ENCODE measurements at regions not wholly inside any gene's neighbourhood (a gene's known extent, or its start where the extent isn't known, plus 50 kb on each side); places are given as distances from the start of the nearest gene placed in this dataset.

- H3K4me3 ChIP-seq: no peak overlapping the region
- no peak overlapping the region for H3K27ac ChIP-seq
- H3K9me3 ChIP-seq: no peaks in the 10 kb centered on the region
- DNase-seq (ENCODE audit: low spot score): no peak
- ATAC-seq (ENCODE audit: insufficient number of reproducible peaks, low FRiP score, low read depth): no peak
- TF ChIP-seq CTCF (IDR thresholded peaks at IDR 0.05): no peak
- no peaks in the 10 kb centered on the region for H3K4me1 ChIP-seq (ENCODE audit: control insufficient read depth in 1 of 2, low read depth in 2 of 2)
- no peaks in the 10 kb centered on the region for H3K36me3 ChIP-seq
- H3K27me3 ChIP-seq (replicated peaks; ENCODE audit: insufficient read depth): no peaks in the 10 kb centered on the region
These were observed 722.9 kb upstream of the EEF2KMT start for GRCh38 chr16:5820472-5820871.

- no peak overlapping the region for H3K27ac ChIP-seq
- no peak overlapping the region for H3K4me3 ChIP-seq
- H3K27me3 ChIP-seq (replicated peaks; ENCODE audit: insufficient read depth): no peaks in the 10 kb centered on the region
- no peaks in the 10 kb centered on the region for H3K4me1 ChIP-seq (ENCODE audit: control insufficient read depth in 1 of 2, low read depth in 2 of 2)
- H3K9me3 ChIP-seq: no peaks in the 10 kb centered on the region
- TF ChIP-seq CTCF (IDR thresholded peaks at IDR 0.05): no peak
- H3K36me3 ChIP-seq: no peaks in the 10 kb centered on the region
- no peak for ATAC-seq (ENCODE audit: insufficient number of reproducible peaks, low FRiP score, low read depth)
- DNase-seq (ENCODE audit: low spot score): no peak
These were observed 718.1 kb upstream of the EEF2KMT start for GRCh38 chr16:5815570-5816237.

GRCh38 chr16:5801396-5801795 lies 703.8 kb upstream of the EEF2KMT start:
- no peaks in the 10 kb centered on the region for H3K36me3 ChIP-seq
- H3K4me1 ChIP-seq (ENCODE audit: control insufficient read depth in 1 of 2, low read depth in 2 of 2): no peaks in the 10 kb centered on the region
- H3K27me3 ChIP-seq (replicated peaks; ENCODE audit: insufficient read depth): no peaks in the 10 kb centered on the region
- no peaks in the 10 kb centered on the region for H3K9me3 ChIP-seq
- DNase-seq (ENCODE audit: low spot score): no peak
- H3K27ac ChIP-seq: no peak overlapping the region
- H3K4me3 ChIP-seq: no peak overlapping the region
- TF ChIP-seq CTCF (IDR thresholded peaks at IDR 0.05): no peak
- ATAC-seq (ENCODE audit: insufficient number of reproducible peaks, low FRiP score, low read depth): no peak

GRCh38 chr16:5793556-5793955 lies 696.0 kb upstream of the EEF2KMT start:
- no peak for TF ChIP-seq CTCF (IDR thresholded peaks at IDR 0.05)

GRCh38 chr16:5791011-5791657 lies 693.5 kb upstream of the EEF2KMT start:
- no peaks in the 10 kb centered on the region for H3K27me3 ChIP-seq (replicated peaks; ENCODE audit: insufficient read depth)
- no peaks in the 10 kb centered on the region for H3K4me1 ChIP-seq (ENCODE audit: control insufficient read depth in 1 of 2, low read depth in 2 of 2)
- H3K9me3 ChIP-seq: no peaks in the 10 kb centered on the region
- H3K4me3 ChIP-seq: no peak overlapping the region
- TF ChIP-seq CTCF (IDR thresholded peaks at IDR 0.05): no peak
- H3K27ac ChIP-seq: no peak overlapping the region
- DNase-seq (ENCODE audit: low spot score): no peak
- ATAC-seq (ENCODE audit: insufficient number of reproducible peaks, low FRiP score, low read depth): no peak
- H3K36me3 ChIP-seq: no peaks in the 10 kb centered on the region

More at GRCh38 chr16:5793556-5793955, 696.0 kb upstream of the EEF2KMT start:
- no peak for ATAC-seq (ENCODE audit: insufficient number of reproducible peaks, low FRiP score, low read depth)
- Histone ChIP-seq H3K4me3 (no peak overlapping the region), H3K27me3 (replicated peaks; ENCODE audit: insufficient read depth) (no peaks in the 10 kb centered on the region), H3K4me1 (ENCODE audit: control insufficient read depth in 1 of 2, low read depth in 2 of 2) (no peaks in the 10 kb centered on the region), H3K36me3 (no peaks in the 10 kb centered on the region), H3K9me3 (no peaks in the 10 kb centered on the region), H3K27ac (no peak overlapping the region)
- DNase-seq (ENCODE audit: low spot score): no peak

All from thoracic aorta (tissue), 2 donors.